GM12864 (cell line): ENCODE measurements at regions not wholly inside any gene's neighbourhood (a gene's known extent, or its start where the extent isn't known, plus 50 kb on each side); places are given as distances from the start of the nearest gene placed in this dataset.

Experiments
- DNase-seq: peaks from one replicate; pipeline ENCODE4 v3.0.0-alpha.2; 2011; ENCODE audit warnings: low read depth
- H3K4me3 ChIP-seq: 2 replicates; pipeline ENCODE4 v1.5.1; 2011; ENCODE audit warnings: mild to moderate bottlenecking, low read depth, low read length, control low read depth
- TF ChIP-seq, protein P1 (sequence below): IDR thresholded peaks from 2 replicates; pipeline ENCODE4 v1.5.1; 2011; ENCODE audit warnings: low read depth, mild to moderate bottlenecking, moderate library complexity, low read length, control low read depth, inconsistent platforms; ENCODE audit errors: missing control alignments

DNA sequence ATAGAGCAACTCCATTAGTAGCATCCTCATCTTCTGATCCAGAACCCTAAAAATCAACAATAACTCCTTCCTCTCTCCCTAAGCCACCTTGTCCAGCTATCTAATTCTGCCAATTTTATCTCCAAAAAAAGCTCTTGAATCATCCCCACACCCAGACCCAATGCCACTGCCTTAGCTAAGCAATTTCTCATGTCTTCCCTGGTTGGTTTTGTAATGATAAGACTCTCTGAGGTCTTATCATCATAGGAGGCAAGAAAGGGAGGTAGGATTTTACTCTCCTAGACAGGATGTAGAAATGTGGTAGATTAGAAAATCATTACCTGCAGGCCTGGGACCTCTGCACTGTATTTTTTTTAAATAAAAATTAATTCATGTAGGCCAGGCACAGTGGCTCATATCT lies 283.5 kb upstream of the NEBL start:
- H3K4me3 ChIP-seq, result no peak overlapping the region
- TF ChIP-seq, protein P1, sequence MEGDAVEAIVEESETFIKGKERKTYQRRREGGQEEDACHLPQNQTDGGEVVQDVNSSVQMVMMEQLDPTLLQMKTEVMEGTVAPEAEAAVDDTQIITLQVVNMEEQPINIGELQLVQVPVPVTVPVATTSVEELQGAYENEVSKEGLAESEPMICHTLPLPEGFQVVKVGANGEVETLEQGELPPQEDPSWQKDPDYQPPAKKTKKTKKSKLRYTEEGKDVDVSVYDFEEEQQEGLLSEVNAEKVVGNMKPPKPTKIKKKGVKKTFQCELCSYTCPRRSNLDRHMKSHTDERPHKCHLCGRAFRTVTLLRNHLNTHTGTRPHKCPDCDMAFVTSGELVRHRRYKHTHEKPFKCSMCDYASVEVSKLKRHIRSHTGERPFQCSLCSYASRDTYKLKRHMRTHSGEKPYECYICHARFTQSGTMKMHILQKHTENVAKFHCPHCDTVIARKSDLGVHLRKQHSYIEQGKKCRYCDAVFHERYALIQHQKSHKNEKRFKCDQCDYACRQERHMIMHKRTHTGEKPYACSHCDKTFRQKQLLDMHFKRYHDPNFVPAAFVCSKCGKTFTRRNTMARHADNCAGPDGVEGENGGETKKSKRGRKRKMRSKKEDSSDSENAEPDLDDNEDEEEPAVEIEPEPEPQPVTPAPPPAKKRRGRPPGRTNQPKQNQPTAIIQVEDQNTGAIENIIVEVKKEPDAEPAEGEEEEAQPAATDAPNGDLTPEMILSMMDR, result no peak
- no peak for DNase-seq

- DNase-seq, result no peak
- H3K4me3 ChIP-seq, result no peak overlapping the region
- TF ChIP-seq, protein P1, result no peak
These were observed 279.9 kb upstream of the NEBL start for GRCh38 chr10:21176934-21177480.

- TF ChIP-seq, protein P1, result no peak
- H3K4me3 ChIP-seq, result no peak overlapping the region
- no peak for DNase-seq
These were observed 278.7 kb upstream of the NEBL start for GRCh38 chr10:21175797-21176196.

- TF ChIP-seq, protein P1, result no peak
- DNase-seq, result no peak
- no peak overlapping the region for H3K4me3 ChIP-seq
These were observed 277.8 kb upstream of the NEBL start for GRCh38 chr10:21174715-21175495.

DNA sequence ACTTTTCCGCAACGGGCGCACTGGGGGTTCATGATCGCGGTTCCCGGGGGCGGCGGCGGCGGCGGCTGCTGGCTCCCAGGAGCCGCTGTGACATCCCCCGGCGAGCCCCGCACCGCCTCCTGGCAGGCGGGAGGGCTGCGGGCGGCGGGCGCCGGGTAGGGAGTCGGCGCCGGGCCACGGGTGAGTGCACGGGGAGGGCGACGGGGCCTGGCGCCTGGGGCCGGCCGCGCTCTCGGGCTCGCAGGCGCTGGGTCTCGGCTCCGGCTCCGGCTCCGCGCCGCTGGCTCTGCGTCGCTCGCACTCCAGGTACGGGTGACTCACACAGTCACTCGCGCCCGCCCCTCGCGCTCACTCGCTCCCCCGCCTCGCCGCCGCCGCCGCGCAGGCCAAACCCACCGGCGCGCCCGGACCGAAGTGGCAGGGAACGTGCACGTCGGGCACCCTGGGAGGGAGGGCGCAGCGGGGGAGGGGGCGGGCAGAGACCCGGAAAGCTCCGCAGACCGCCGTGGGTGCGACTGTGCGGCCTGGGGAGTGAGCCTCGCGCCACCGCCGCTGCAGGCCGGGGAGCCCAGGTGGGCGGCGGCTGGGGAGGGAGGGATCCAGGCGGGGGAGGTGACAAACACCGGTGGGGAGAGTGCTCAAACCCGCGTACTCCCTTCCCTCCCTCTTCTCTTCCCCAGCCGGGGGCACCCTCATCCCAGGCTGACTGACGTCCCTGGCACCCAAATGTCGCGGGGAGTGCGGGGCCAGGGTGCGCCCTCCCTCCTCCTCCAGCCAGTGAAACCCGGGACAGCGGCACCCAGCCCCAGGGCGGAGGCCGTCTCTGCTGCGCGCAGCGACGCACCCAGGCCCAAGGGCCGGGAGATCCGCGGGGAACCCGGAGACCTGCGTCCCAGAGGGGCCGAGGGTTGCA lies 276.9 kb upstream of the NEBL start:
- TF ChIP-seq, protein P1, result no peak
- no peak for DNase-seq

GRCh38 chr10:21172930-21173801 lies 276.1 kb upstream of the NEBL start:
- TF ChIP-seq, protein P1, result no peak
- no peak for DNase-seq
- H3K4me3 ChIP-seq, result no peak overlapping the region

More for the DNA sequence above, 276.9 kb upstream of the NEBL start:
- no peak overlapping the region for H3K4me3 ChIP-seq
